Activated naive CD4-positive, alpha-beta T cell treated with anti-CD3 and anti-CD28 coated beads, Interleukin-2, amount 10 ng/mL, durations not matched to agents 7 days and 5 days (primary cell): ENCODE measurements at regions not wholly inside any gene's neighbourhood (a gene's known extent, or its start where the extent isn't known, plus 50 kb on each side); places are given as distances from the start of the nearest gene placed in this dataset.

ENCODE experiments used
- CTCF ChIA-PET: fragments of 350-600 bp; sonication (Branson Sonifier 250); formaldehyde crosslinking; loops from one replicate; lab custom pipeline; 2021; ENCODE audit warnings: antibody characterized with exemption; lab: Charles Lee
- DNase-seq: peaks from one replicate; pipeline ENCODE4 v3.0.0-alpha.2; 2020
- H3K27ac Mint-ChIP-seq: one replicate; pipeline ENCODE4 v1.8.0; 2021; ENCODE audit warnings: mild to moderate bottlenecking, moderate library complexity, mixed read lengths
- H3K27me3 Mint-ChIP-seq: one replicate; pipeline ENCODE4 v1.8.0; 2021; ENCODE audit warnings: mild to moderate bottlenecking, mixed read lengths
- H3K36me3 Mint-ChIP-seq: one replicate; pipeline ENCODE4 v1.8.0; 2021; ENCODE audit warnings: mixed read lengths
- H3K4me1 Mint-ChIP-seq: one replicate; pipeline ENCODE4 v1.8.0; 2021; ENCODE audit warnings: mixed read lengths
- H3K4me3 Mint-ChIP-seq: one replicate; pipeline ENCODE4 v1.8.0; 2021; ENCODE audit warnings: mild to moderate bottlenecking, moderate library complexity, mixed read lengths
- H3K9me3 Mint-ChIP-seq: one replicate; pipeline ENCODE4 v1.8.0; 2021; ENCODE audit warnings: mixed read lengths

DNA sequence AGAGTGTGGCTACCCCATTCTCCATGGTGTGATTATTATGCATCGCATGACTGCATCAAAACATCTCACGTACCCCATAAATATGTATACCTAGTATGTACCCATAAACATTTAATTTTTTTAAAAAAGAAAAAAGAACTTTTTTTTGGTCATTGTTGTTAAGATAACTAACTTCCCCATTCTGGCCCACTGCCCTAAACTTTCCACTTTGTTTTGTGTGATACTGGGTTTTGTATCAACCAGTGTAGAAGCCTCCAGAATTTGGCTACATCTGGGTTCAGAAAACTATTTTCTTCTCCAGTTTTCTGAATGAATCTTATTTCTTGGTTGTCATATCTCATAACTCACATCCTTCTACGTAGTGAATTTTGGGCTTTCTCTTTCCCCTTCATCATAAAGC, 62.3 kb upstream of the NABP1 start:
- Mint-ChIP-seq H3K27me3 (peaks cover 4% of the 10 kb centered on the region), H3K27ac (no peak overlapping the region), H3K36me3 (peaks cover 10% of the 10 kb centered on the region), H3K4me3 (no peak overlapping the region), H3K9me3 (no peaks in the 10 kb centered on the region), H3K4me1 (peaks cover 42% of the 10 kb centered on the region)
- DNase-seq = no peak
- CTCF ChIA-PET = interaction anchor here (0.7 kb wide), 1 partner anchor 9 kb away, joined by 3 read pairs; no protein-coding TSS in a partner anchor

- peak; percentile 62 for DNase-seq
- peak overlapping the region; percentile 86 for H3K27ac Mint-ChIP-seq
- no peaks in the 10 kb centered on the region for H3K27me3 Mint-ChIP-seq
- H3K9me3 Mint-ChIP-seq = peaks cover 2% of the 10 kb centered on the region
- CTCF ChIA-PET = interaction anchor here (0.7 to 1.8 kb wide), 5 partner anchors 20 to 62 kb away, joined by 3 to 4 read pairs (median 3); partner anchors contain the start of gene NABP1
- peaks cover 49% of the 10 kb centered on the region for H3K4me1 Mint-ChIP-seq
- H3K36me3 Mint-ChIP-seq = peaks cover 13% of the 10 kb centered on the region
- H3K4me3 Mint-ChIP-seq = peak overlapping the region; percentile 24
Observed at GRCh38 chr2:191617575-191617974, 60.4 kb upstream of the NABP1 start.

- Mint-ChIP-seq H3K9me3 (peaks cover 2% of the 10 kb centered on the region), H3K27ac (peak overlapping the region; percentile 86), H3K4me1 (peaks cover 54% of the 10 kb centered on the region), H3K27me3 (no peaks in the 10 kb centered on the region), H3K4me3 (no peak overlapping the region), H3K36me3 (peaks cover 13% of the 10 kb centered on the region)
- CTCF ChIA-PET = interaction anchor here (0.9 to 1.8 kb wide), 4 partner anchors 19 to 63 kb away, joined by 3 to 4 read pairs (median 3); no protein-coding TSS in a partner anchor
- no peak for DNase-seq
Observed at GRCh38 chr2:191618046-191618780, 59.7 kb upstream of the NABP1 start.

DNA sequence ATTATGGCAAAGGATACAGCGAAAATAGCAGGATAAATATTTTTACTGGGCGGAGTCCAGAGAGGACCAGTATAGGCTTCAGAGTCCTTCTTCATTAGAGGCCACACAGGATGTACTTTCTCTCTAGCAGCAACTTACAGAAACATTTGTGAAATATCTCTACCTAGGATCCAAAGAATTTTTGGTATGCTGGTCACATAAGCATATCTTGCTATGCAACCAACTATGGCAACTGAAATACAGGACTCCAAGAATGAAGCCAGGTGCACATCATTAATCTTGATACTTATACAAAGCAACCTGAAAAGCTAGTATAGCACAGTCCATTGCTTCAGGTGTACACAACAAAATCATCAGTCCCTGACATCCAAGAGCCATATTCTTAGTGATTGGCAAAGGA, 59.1 kb upstream of the NABP1 start:
- Mint-ChIP-seq H3K27ac (peak overlapping the region; percentile 86), H3K36me3 (peaks cover 16% of the 10 kb centered on the region), H3K4me1 (peaks cover 59% of the 10 kb centered on the region), H3K4me3 (no peak overlapping the region), H3K9me3 (peaks cover 2% of the 10 kb centered on the region), H3K27me3 (no peaks in the 10 kb centered on the region)
- CTCF ChIA-PET = interaction anchor here (0.7 to 1.8 kb wide), 4 partner anchors 36 to 1177 kb away, joined by 3 to 4 read pairs (median 3); no protein-coding TSS in a partner anchor
- no peak for DNase-seq

DNA sequence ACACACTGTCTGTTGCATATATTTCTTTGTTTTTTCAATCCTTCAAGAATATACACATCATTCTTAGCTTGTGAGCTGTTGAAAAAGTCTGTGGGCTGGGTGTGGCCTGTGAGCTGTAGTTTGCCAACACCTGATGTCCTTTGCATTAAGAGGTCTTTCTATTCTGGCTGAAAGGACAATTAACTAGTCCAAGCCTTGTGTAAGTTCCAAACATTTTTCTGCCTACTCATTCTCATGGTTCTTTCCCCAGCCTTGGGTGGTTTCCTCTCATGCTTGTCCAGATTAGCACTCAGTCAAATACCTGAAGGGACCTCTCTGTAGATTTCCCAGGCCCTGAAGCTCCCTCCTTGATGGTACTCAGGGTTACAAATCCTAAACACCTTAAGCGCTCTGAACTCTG, 57.8 kb upstream of the NABP1 start:
- peaks cover 70% of the 10 kb centered on the region for H3K4me1 Mint-ChIP-seq
- CTCF ChIA-PET = interaction anchor here (1.0 kb wide), 1 partner anchor 59 kb away, joined by 3 read pairs; no protein-coding TSS in a partner anchor
- no peaks in the 10 kb centered on the region for H3K27me3 Mint-ChIP-seq
- H3K4me3 Mint-ChIP-seq = no peak overlapping the region
- no peak for DNase-seq
- peaks cover 7% of the 10 kb centered on the region for H3K9me3 Mint-ChIP-seq
- no peak overlapping the region for H3K27ac Mint-ChIP-seq
- peaks cover 26% of the 10 kb centered on the region for H3K36me3 Mint-ChIP-seq

DNA sequence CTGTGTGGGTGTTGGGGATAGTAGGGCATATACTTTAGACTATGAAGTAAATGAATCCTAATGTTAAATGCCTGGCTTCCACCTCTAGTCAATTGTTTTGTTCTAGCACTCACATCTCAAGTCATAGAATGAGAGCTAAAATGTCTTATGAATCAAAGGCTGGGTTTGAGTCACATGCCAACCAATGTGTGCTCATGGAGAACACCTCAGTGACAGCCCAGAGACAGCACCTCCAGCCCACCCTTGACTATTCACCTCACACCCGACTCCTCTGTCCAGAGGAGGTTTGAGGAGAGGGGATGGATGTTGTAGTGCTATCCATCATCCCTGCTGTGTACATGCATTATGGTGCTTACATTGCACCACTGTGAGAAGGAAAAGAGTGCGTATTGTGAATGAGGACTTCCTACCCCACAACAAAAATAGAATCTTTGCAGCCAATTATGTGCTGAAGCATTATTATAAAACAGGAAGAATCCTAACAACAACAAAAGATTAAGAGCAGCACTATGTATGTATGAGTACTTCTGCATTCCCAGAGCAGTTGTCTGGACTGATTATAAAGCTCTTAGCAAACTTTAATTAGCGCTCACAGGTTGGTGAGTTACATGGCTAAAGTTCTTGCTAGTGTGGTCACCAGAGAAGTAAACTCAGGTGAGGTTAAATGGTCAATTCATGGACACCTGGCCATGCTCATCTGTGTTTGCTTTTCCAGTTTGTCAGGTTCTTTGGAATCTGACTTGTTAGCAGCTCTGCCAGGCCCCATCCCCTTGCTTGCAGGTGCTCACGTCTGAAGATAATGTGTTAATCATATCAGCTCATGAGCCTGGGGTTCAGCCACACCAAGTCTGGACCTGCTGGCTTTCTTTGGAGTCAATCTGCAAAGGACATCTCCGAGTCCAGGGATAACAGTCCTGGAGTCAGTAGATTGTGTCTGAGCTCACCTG, 55.3 kb upstream of the NABP1 start:
- Mint-ChIP-seq H3K27me3 (no peaks in the 10 kb centered on the region), H3K4me1 (peaks cover 69% of the 10 kb centered on the region), H3K27ac (no peak overlapping the region), H3K9me3 (peaks cover 9% of the 10 kb centered on the region), H3K4me3 (no peak overlapping the region), H3K36me3 (peaks cover 28% of the 10 kb centered on the region)
- CTCF ChIA-PET = interaction anchor here (0.6 kb wide), 1 partner anchor 10 kb away, joined by 5 read pairs; no protein-coding TSS in a partner anchor
- no peak for DNase-seq

DNA sequence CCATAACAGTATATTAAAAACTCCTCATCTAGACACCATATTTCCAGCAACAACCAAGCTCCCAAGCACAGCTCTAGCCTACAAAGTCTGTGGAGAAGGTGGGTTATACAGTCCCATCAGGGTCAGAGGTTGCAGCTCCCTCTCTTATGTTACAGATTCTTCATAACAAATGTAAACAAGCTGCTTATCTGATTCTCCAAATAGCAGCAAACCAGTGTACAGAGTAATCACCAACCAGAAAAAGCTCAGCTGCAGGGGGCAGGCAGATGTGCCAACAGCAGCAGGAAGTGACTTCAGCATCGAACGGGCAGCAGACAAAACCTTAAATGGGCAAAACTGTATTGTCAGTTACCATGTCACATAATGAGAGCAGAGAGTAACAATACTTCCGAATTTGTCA, 52.9 kb upstream of the NABP1 start:
- H3K36me3 Mint-ChIP-seq = peaks cover 30% of the 10 kb centered on the region
- peaks cover 67% of the 10 kb centered on the region for H3K4me1 Mint-ChIP-seq
- no peaks in the 10 kb centered on the region for H3K27me3 Mint-ChIP-seq
- H3K9me3 Mint-ChIP-seq = peaks cover 9% of the 10 kb centered on the region
- CTCF ChIA-PET = interaction anchor here (1.6 to 1.7 kb wide), 2 partner anchors 42 to 51 kb away, joined by 3 to 5 read pairs; no protein-coding TSS in a partner anchor
- peak overlapping the region; percentile 85 for H3K27ac Mint-ChIP-seq
- no peak overlapping the region for H3K4me3 Mint-ChIP-seq
- peak; percentile 57 for DNase-seq

DNA sequence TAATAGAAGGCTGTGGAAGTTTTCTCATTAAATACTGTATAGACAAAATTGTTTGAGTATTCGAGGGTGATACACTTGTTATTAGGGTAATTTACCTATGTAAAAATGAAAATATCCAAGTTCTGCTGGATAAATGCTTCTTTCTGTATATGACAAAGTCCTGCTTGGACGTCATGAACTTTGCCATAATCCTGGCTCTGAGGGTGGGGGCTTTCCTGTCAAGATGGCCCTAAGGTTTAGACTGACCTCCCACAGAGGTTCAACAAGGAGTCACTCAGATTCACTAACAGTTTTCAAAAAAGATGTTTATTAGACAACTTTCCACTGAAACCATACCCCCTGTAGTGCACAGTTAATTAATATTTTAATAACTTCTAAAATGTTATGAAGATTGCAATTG, 52.5 kb upstream of the NABP1 start:
- no peak overlapping the region for H3K4me3 Mint-ChIP-seq
- peaks cover 31% of the 10 kb centered on the region for H3K36me3 Mint-ChIP-seq
- DNase-seq = no peak
- CTCF ChIA-PET = interaction anchor here (1.6 to 1.7 kb wide), 2 partner anchors 42 to 51 kb away, joined by 3 to 5 read pairs; no protein-coding TSS in a partner anchor
- peaks cover 9% of the 10 kb centered on the region for H3K9me3 Mint-ChIP-seq
- H3K27ac Mint-ChIP-seq = peak overlapping the region; percentile 85
- no peaks in the 10 kb centered on the region for H3K27me3 Mint-ChIP-seq
- peaks cover 67% of the 10 kb centered on the region for H3K4me1 Mint-ChIP-seq

GRCh38 chr2:191626497-191627151, 51.3 kb upstream of the NABP1 start:
- Mint-ChIP-seq H3K27ac (no peak overlapping the region), H3K27me3 (peaks cover 4% of the 10 kb centered on the region), H3K4me1 (peaks cover 73% of the 10 kb centered on the region), H3K36me3 (peaks cover 27% of the 10 kb centered on the region), H3K4me3 (no peak overlapping the region), H3K9me3 (peaks cover 7% of the 10 kb centered on the region)
- no peak for DNase-seq
- CTCF ChIA-PET = interaction anchor here (1.6 kb wide), 1 partner anchor 50 kb away, joined by 5 read pairs; no protein-coding TSS in a partner anchor

- H3K4me3 Mint-ChIP-seq = no peak overlapping the region
- H3K27me3 Mint-ChIP-seq = peaks cover 6% of the 10 kb centered on the region
- DNase-seq = no peak
- H3K4me1 Mint-ChIP-seq = peaks cover 71% of the 10 kb centered on the region
- peaks cover 27% of the 10 kb centered on the region for H3K36me3 Mint-ChIP-seq
- peaks cover 7% of the 10 kb centered on the region for H3K9me3 Mint-ChIP-seq
- CTCF ChIA-PET = interaction anchor here (1.0 to 1.8 kb wide), 2 partner anchors 10 to 62 kb away, joined by 3 to 4 read pairs; no protein-coding TSS in a partner anchor
- no peak overlapping the region for H3K27ac Mint-ChIP-seq
Observed at GRCh38 chr2:191627518-191627917, 50.4 kb upstream of the NABP1 start.
